NT2/D1 (cell line): ENCODE measurements at regions not wholly inside any gene's neighbourhood (a gene's known extent, or its start where the extent isn't known, plus 50 kb on each side); places are given as distances from the start of the nearest gene placed in this dataset.

Experiments
- YY1 ChIP-seq: IDR thresholded peaks from 2 replicates; pipeline ENCODE4 v1.6.1; 2011; ENCODE audit not compliant: insufficient read length, insufficient read depth
- ZNF274 ChIP-seq: IDR thresholded peaks from 2 replicates; pipeline ENCODE4 v1.6.1; 2011; ENCODE audit warnings: mild to moderate bottlenecking, low read depth, low read length

DNA sequence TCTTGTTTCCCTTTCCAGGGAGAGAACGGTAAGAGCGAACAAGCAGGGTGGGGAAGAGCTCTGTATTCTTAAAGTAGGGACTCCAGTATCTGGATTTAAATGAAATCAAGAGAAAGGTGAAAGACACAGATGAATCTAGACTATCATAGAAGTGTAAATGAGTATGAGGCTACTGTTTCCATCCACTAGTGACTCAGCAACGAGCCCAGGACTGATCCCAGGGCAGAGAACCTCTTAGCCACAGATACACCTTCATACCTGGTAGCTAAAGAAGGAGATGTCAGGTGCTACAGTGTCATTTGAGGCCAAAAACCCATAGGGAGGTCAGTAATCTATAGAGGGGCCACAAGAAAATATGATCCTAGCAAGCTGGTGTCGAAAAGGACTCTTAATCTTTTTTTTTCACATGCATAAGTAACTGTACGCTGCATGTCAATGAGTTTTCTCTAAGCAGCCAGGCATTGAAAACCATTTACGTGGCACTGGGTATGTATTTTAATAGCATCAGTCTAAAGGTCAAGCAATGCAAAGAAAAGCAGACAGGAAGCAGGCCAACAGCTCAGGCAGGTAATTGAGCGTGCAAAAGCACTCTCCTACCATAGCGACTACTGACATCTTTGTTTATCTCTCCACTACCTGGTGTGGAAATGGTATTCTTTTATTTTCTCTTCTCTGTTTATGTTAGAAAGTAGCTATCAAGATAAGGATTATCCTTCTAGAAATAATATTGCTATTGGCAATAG lies 91.5 kb upstream of the EGR2 start:
- TF ChIP-seq ZNF274 (no peak), YY1 (no peak)
